GM23248 (cell line): ENCODE measurements at regions not wholly inside any gene's neighbourhood (a gene's known extent, or its start where the extent isn't known, plus 50 kb on each side); places are given as distances from the start of the nearest gene placed in this dataset.
A peak's percentile ranks its signal among the peaks of the same experiment; 100 is the strongest.

Experiments
- DNase-seq: peaks from one replicate; pipeline ENCODE4 v3.0.0-alpha.2; 2015
- H2AFZ ChIP-seq: fragments of 200-600 bp; sonication (generic); 2 replicates; pipeline ENCODE4 v1.6.1; 2016; ENCODE audit warnings: antibody characterized with exemption
- H3F3A ChIP-seq: fragments of 200-600 bp; sonication (generic); 2 replicates; pipeline ENCODE4 v1.6.1; 2016; ENCODE audit warnings: mild to moderate bottlenecking, antibody characterized with exemption, mixed run types; ENCODE audit not compliant: insufficient read depth
- H3K27ac ChIP-seq: fragments of 200-600 bp; sonication (generic); 2 replicates; pipeline ENCODE4 v1.5.1; 2016; ENCODE audit warnings: mild to moderate bottlenecking
- H3K27me3 ChIP-seq: fragments of 200-600 bp; sonication (generic); replicated peaks from 2 replicates; pipeline ENCODE4 v1.6.1; 2016; ENCODE audit warnings: mild to moderate bottlenecking; ENCODE audit not compliant: insufficient read depth
- H3K36me3 ChIP-seq: fragments of 200-600 bp; sonication (generic); 2 replicates; pipeline ENCODE4 v1.6.1; 2016; ENCODE audit warnings: low read depth, mild to moderate bottlenecking
- H3K4me1 ChIP-seq: fragments of 200-600 bp; sonication (generic); 2 replicates; pipeline ENCODE4 v1.6.1; 2016; ENCODE audit warnings: mild to moderate bottlenecking; ENCODE audit not compliant: insufficient read depth
- H3K4me2 ChIP-seq: fragments of 200-600 bp; sonication (generic); one replicate; pipeline ENCODE4 v1.6.1; 2016; ENCODE audit warnings: mild to moderate bottlenecking; ENCODE audit not compliant: unreplicated experiment
- H3K4me3 ChIP-seq: fragments of 200-600 bp; sonication (generic); 2 replicates; pipeline ENCODE4 v1.5.1; 2016; ENCODE audit warnings: mild to moderate bottlenecking
- H3K79me2 ChIP-seq: fragments of 200-600 bp; sonication (generic); 2 replicates; pipeline ENCODE4 v1.6.1; 2016; ENCODE audit warnings: mild to moderate bottlenecking; ENCODE audit not compliant: insufficient read depth
- H3K9ac ChIP-seq: fragments of 200-600 bp; sonication (generic); 2 replicates; pipeline ENCODE4 v1.6.1; 2016; ENCODE audit warnings: mild to moderate bottlenecking
- H3K9me2 ChIP-seq: fragments of 200-600 bp; sonication (generic); 2 replicates; pipeline ENCODE4 v1.6.1; 2016; ENCODE audit warnings: mixed run types, mild to moderate bottlenecking, moderate library complexity; ENCODE audit not compliant: insufficient read depth
- H3K9me3 ChIP-seq: fragments of 200-600 bp; sonication (generic); one replicate; pipeline ENCODE4 v1.6.1; 2017; ENCODE audit warnings: low read depth
- H4K20me1 ChIP-seq: fragments of 200-600 bp; sonication (generic); 2 replicates; pipeline ENCODE4 v1.6.0; 2016; ENCODE audit not compliant: insufficient read depth
- EZH2 ChIP-seq: fragments of 200-600 bp; sonication (generic); IDR thresholded peaks from 2 replicates; pipeline ENCODE4 v1.6.1; 2018; ENCODE audit warnings: antibody characterized with exemption, mild to moderate bottlenecking; ENCODE audit not compliant: insufficient read depth, poor library complexity, severe bottlenecking
- EZH2phosphoT487 ChIP-seq: fragments of 200-600 bp; sonication (generic); IDR thresholded peaks from 2 replicates; pipeline ENCODE4 v1.6.1; 2018; ENCODE audit warnings: antibody characterized with exemption, moderate library complexity, mild to moderate bottlenecking, low read depth; ENCODE audit not compliant: insufficient read depth
- WGBS, 2 experiments: methylation state at CpG; one replicate each; pipeline ENCODE4 v1.1.6; 2015 to 2017; ENCODE audit warnings: low lambda C conversion rate in 2 of 2, low coverage in 1 of 2; ENCODE audit errors: missing lambda C conversion rate in 2 of 2; 5-methylcytosine and 5-hydroxymethylcytosine counted together
- in situ Hi-C: fragments of 300-500 bp; cut with MboI; formaldehyde crosslinking; loops from 2 replicates; pipeline ENCODE4 v1.15.0; 2020

DNA sequence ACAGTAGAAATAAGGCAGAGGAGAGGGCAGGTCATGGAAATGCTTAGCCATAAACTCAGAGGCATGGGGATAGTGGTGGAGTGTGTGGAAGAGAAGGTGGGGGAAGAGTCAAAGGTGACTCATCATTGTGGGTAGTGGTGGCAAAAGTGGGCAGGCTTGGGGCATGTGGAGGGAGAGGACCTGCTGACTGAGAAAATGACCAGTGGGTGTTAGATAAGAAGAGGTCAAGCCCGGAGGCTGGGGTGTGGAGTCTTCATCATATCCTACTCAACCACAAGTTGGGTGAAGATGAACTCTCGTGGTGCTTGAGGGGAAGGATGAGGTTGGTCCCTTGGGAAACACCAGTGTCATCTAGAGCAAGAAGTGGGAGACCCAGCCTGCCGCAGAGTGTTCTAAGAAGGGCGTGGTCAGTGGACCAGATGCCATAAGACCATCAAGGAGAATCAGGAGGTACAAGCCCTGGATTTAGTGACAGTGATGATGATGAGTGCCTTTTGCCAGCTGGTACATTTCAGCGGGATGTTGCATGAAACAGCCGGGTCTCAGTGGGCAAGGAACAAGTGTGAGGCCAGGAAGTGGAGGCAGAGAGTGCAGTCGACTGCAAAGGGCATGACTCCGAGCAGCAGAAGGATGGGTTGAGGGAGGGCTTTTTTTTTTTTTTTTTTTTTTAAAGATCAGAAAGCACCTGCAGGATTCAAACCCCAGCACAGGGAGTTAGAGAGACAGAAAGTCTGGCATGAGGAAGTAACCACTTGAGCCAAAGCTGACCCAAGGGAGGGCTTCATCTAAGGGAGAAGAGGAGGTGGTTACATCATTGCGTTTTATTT, 122.6 kb upstream of the SPRED2 start:
- no peaks in the 10 kb centered on the region for H3K9me3 ChIP-seq
- no peak overlapping the region for H3K4me3 ChIP-seq
- WGBS, 2 experiments, result 60 to 66% methylated on average over 9 of the region's 9 CpGs
- no peak overlapping the region for H3K27ac ChIP-seq
- no peaks in the 10 kb centered on the region for H3K79me2 ChIP-seq
- no peak overlapping the region for H3K4me2 ChIP-seq
- H3K27me3 ChIP-seq, result no peaks in the 10 kb centered on the region
- DNase-seq, result peak; percentile 62
- H4K20me1 ChIP-seq, result no peaks in the 10 kb centered on the region
- no peak overlapping the region for H3K9ac ChIP-seq
- H3K36me3 ChIP-seq, result no peaks in the 10 kb centered on the region
- H3K9me2 ChIP-seq, result no peaks in the 10 kb centered on the region
- in situ Hi-C loops, result loop anchor here (25.0 kb wide), 2 partner anchors 493 to 643 kb away; partner anchors contain the start of gene CEP68
- H3F3A ChIP-seq, result no peaks in the 10 kb centered on the region
- TF ChIP-seq EZH2 (no peak), EZH2phosphoT487 (no peak)
- H2AFZ ChIP-seq, result no peak overlapping the region
- peaks cover 16% of the 10 kb centered on the region for H3K4me1 ChIP-seq

DNA sequence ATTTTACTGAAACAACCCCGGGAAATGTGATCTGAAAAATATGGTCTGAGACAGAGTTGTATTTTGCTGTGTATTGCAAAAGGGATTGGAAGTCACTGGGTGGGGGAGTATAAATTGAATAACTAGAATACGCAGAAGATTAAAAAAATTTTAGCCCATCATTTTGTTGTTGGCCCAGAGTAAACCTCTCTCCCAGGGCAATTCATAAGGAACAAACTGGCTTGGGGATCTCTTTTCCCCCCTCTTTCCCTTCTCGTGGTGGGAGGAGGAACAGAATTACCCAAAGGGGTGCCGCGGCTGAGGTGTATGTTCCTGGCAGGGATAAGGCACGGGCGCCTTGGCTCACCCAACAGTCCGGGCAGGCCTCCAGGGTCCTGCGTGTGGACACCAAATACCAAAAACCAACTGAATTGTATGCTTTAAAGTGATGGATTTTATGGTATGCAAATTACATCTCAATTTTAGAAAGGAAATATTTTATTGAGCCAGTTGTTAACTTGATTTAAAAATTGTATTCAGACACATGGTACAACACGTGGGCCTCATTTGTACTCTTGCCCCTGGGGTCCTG, 121.2 kb upstream of the SPRED2 start:
- H3K79me2 ChIP-seq, result no peaks in the 10 kb centered on the region
- no peaks in the 10 kb centered on the region for H4K20me1 ChIP-seq
- peaks cover 11% of the 10 kb centered on the region for H3F3A ChIP-seq
- DNase-seq, result no peak
- H3K27ac ChIP-seq, result no peak overlapping the region
- H3K9me3 ChIP-seq, result no peaks in the 10 kb centered on the region
- H3K4me1 ChIP-seq, result peaks cover 21% of the 10 kb centered on the region
- H3K36me3 ChIP-seq, result no peaks in the 10 kb centered on the region
- H3K4me2 ChIP-seq, result peak overlapping the region; percentile 43
- 44 to 51% methylated on average over 10 of the region's 10 CpGs for WGBS, 2 experiments
- H2AFZ ChIP-seq, result peak overlapping the region; percentile 77
- in situ Hi-C loops, result loop anchor here (25.0 kb wide), 2 partner anchors 491 to 641 kb away; partner anchors contain the start of gene CEP68
- H3K27me3 ChIP-seq, result no peaks in the 10 kb centered on the region
- TF ChIP-seq EZH2phosphoT487, result no peak
- no peak for TF ChIP-seq EZH2
- no peaks in the 10 kb centered on the region for H3K9me2 ChIP-seq
- no peak overlapping the region for H3K9ac ChIP-seq
- no peak overlapping the region; the same call in 1 of the 2 replicates for H3K4me3 ChIP-seq

GRCh38 chr2:65551528-65551927, 119.1 kb upstream of the SPRED2 start:
- in situ Hi-C loops, result loop anchor here (25.0 kb wide), 2 partner anchors 489 to 639 kb away; partner anchors contain the start of gene CEP68
- Histone ChIP-seq H3K27ac (no peak overlapping the region), H3K4me1 (peaks cover 37% of the 10 kb centered on the region), H3K79me2 (no peaks in the 10 kb centered on the region), H3K9ac (no peak overlapping the region), H3K9me2 (no peaks in the 10 kb centered on the region), H2AFZ (no peak overlapping the region), H3K36me3 (no peaks in the 10 kb centered on the region), H4K20me1 (no peaks in the 10 kb centered on the region), H3K4me2 (no peak overlapping the region), H3K9me3 (no peaks in the 10 kb centered on the region), H3F3A (peaks cover 27% of the 10 kb centered on the region), H3K4me3 (no peak overlapping the region), H3K27me3 (no peaks in the 10 kb centered on the region)
- DNase-seq, result no peak
- 98% methylated on average over 7 of the region's 7 CpGs for WGBS, 2 experiments
- TF ChIP-seq EZH2phosphoT487, result no peak
- TF ChIP-seq EZH2, result no peak

DNA sequence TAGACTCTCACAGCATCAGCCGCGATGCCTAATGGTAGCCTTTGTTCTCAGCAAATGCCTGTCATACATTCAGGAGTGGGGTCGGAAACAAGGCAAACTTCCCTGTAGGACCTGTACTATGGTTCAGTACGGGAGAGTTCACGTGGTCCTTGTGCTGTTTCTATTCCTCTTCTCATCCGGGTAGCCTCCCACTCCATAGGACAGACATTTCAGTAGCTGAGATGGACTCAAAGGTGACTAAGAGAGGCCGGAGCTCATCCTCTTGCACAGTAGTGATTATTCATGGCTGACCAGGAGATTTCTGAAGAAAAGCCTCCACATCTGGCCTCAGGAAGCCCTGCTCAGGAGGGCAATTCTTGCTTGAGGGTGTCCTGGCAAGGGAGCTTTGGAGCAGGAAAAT, 117.8 kb upstream of the SPRED2 start:
- Histone ChIP-seq H3K4me1 (peaks cover 49% of the 10 kb centered on the region), H3K9me3 (no peaks in the 10 kb centered on the region), H3F3A (peaks cover 35% of the 10 kb centered on the region), H3K9me2 (no peaks in the 10 kb centered on the region), H3K9ac (no peak overlapping the region), H2AFZ (no peak overlapping the region), H3K4me3 (no peak overlapping the region), H3K36me3 (no peaks in the 10 kb centered on the region), H3K79me2 (no peaks in the 10 kb centered on the region), H3K4me2 (no peak overlapping the region), H4K20me1 (no peaks in the 10 kb centered on the region), H3K27me3 (no peaks in the 10 kb centered on the region), H3K27ac (no peak overlapping the region)
- TF ChIP-seq EZH2, result no peak
- no peak for TF ChIP-seq EZH2phosphoT487
- in situ Hi-C loops, result loop anchor here (25.0 kb wide), 2 partner anchors 488 to 638 kb away; partner anchors contain the start of gene CEP68
- WGBS, 2 experiments, result 57 to 60% methylated on average over 7 of the region's 7 CpGs
- peak; percentile 65 for DNase-seq
